Fibroblast of upper back skin (primary cell): ENCODE measurements at regions not wholly inside any gene's neighbourhood (a gene's known extent, or its start where the extent isn't known, plus 50 kb on each side); places are given as distances from the start of the nearest gene placed in this dataset.

Experiments
- DNase-seq: peaks from one replicate; pipeline ENCODE4 v3.0.0-alpha.2; 2013

DNA sequence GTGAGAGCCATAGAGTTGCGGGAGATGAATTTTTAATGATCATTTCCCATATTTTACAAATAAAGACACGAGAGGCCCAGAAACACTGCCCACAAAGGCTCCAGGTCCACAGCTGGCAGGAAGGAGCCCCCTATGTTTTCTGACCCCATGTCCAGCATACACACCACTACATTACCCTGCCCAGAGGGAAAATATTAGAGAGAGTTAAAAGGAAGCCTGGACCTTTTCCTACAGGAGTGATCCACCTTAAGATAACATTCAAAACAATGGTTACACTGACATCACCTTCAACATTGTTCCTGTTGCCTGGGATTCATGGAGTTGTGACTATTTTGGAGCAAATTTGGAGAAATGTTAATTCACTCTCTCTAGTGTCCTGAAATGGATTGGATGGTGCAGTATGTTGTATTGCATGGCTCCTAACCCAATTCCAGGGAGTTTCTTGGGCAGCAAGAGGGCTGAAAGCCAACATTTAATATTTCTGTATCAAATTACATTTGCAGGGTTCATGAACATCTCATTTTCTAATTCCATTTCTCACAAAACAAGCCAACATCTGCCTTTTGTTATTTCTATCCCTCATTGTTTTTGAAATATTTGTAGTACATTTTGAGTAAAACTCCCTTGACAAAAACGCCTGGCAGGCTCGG lies 172.5 kb downstream of the DLEU7 start:
- DNase-seq, result no peak

DNA sequence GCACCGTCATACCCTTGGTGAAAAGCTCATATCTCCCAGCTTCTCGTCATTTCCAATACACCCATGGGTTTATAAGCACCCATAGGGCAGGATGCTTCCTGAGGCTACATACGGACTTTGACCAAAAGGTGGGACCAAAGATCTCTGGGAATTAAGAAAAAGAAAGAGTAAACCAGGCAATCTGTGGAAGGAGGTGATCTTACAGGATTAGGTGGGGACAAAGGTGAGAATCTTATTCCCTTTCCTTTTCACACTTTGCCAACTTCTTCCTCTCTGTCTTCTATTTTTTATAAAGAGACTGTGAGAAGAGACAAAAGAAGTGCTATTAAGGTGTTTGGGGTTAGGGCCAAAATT lies 172.0 kb downstream of the DLEU7 start:
- no peak for DNase-seq

- no peak for DNase-seq
Measured at GRCh38 chr13:50672025-50672424, 171.5 kb downstream of the DLEU7 start.

DNA sequence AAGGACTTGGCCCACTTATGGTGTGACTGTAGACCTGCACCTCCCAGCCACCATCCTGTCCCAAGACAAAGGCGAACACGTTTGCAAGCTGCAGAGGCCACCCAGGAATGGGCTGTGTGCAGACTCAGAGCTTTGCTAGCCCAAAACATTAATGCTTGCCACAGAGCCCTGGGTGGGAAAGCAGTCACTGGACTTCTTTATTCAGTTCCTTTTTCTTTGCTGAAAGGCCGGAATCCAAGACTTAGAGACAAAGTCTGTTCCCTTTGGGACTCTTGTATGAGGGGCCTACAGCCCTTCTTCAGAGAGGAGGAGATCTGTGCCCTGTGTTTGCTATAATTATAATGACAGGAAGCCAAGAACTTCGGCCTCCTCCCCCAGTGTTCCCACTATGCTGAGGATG lies 167.8 kb downstream of the DLEU7 start:
- no peak for DNase-seq

DNA sequence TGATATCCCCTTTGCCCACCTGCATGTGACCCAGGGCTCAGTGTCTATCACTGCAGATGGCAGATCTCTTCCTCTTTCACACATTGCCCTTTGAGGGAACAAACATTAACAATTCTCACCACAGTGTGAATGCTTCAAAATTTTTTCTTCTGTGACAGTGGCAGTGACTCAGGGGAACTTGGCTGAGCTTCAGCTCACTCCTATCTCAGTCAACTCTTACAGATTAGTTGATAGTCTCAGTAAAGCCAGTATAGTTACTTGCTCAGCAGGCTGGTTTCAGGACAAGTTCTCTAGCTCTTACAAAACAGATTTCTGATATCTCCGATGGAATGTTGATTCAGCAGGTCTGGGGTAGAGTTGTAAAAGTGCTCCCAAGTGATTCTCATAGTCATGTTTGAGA lies 166.9 kb downstream of the DLEU7 start:
- DNase-seq, result peak; percentile 82

GRCh38 chr13:50677258-50677657 lies 166.2 kb downstream of the DLEU7 start:
- DNase-seq, result no peak

- peak; percentile 75 for DNase-seq
Measured at GRCh38 chr13:50677687-50678463, 165.6 kb downstream of the DLEU7 start.

- DNase-seq, result peak; percentile 98
Measured at GRCh38 chr13:50678464-50679162, 164.9 kb downstream of the DLEU7 start.

GRCh38 chr13:50679321-50679720 lies 164.2 kb downstream of the DLEU7 start:
- DNase-seq, result peak; percentile 90

GRCh38 chr13:50682002-50682401 lies 161.5 kb downstream of the DLEU7 start:
- no peak for DNase-seq

- DNase-seq, result no peak
Measured at GRCh38 chr13:50682966-50683365, 160.5 kb downstream of the DLEU7 start.

- DNase-seq, result no peak
Measured at GRCh38 chr13:50684366-50684765, 159.1 kb downstream of the DLEU7 start.

DNA sequence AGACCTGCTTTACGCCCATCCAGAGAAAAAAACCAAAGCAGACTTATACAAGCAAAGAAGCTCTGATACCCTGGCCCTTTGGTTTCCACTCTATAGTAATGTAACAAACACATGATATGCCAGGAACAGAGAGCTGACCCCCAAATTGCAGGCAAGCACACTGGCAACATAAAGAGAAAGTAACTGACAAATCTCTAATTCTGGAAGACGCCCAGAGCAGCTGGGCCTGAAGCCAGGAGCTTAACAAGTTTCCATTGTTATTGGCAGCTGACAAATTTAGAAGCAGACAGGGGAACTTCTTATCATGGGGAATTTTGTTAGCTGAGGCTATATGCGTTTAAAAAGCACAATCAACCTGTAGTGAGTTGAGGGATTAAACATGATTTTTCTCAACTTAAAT lies 158.0 kb downstream of the DLEU7 start:
- peak; percentile 83 for DNase-seq

DNA sequence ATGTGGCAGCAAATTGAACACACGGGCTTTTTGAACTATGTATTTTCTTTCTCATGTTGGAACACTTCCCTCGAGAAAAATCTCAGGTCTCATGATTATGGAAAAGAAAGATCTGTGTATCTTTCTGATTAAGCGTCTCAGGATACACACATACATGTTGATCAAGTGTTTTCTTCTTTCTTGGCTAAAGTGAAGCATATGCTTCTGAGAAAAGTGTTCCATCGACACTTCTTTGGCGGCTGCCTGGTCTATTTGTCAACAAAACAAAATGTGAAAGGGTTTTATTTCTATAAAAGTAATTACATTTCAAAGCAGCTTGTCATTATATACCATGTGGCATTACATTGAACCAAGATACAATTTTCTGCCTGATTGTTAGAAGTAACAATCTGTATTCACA lies 157.5 kb downstream of the DLEU7 start:
- no peak for DNase-seq

DNA sequence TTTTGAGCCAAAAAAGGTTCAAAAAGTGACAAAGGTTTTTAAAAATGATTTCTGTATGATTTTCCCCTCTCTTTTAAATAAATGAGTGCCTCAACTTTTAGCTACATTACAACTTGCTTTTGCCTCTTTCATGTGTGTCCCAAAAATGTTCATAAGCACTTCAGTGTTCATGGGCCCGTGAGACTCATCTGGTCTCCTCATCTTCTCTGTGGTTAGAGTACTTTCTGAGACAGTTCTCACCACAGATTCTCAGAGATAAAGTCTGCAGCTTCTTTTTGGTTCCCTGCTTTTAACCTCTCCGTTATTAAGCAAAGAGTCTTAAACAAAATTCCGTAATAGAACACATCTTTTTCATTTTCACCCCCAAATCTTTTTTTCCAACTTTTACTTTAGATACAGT lies 156.9 kb downstream of the DLEU7 start:
- no peak for DNase-seq

GRCh38 chr13:50687545-50687944 lies 155.9 kb downstream of the DLEU7 start:
- no peak for DNase-seq

DNA sequence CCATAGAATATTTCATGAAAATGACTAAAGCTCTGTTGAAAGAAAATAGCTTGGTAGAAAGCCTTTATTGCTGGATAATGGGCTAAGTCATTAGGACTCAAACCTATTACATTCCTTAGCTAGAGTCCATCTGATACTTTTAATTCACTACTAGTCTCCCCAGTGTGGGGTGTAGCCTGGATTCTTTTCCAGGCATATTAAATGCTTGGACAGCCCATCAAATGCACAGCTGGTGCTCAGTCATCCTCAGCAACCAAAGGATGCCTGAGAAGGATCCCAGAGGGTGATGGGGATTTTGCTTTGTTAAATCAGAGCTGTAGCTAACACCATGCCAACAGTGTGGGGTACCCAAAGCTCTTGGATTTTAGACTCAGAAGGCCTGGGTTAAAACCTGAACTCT lies 153.5 kb downstream of the DLEU7 start:
- DNase-seq, result peak; percentile 59

DNA sequence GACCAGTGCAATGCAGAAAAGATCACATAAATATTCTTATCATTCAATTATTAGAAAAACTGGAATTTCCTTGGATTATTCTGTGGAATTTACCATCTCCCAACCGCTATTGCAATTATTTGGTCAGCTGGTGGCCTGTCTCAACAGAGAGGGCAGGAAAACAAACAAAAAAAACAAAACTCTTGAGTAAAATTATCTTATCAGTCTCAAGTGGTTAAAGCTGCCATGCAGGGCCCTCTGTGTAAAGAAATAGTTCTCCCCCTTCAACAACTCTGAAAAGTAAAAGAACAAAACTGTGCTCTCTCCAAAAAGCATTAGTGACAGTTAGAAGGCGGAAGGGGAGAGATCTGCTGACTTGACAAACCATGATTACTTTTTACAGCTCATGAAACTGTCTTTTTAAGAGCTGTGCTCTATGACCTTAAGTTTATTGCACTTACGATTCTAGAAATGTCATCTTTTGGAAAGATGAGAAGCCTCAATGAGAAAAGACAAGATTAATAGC lies 152.3 kb downstream of the DLEU7 start:
- DNase-seq, result no peak

- no peak for DNase-seq
Measured at GRCh38 chr13:50691681-50692263, 151.7 kb downstream of the DLEU7 start.

- DNase-seq, result no peak
Measured at GRCh38 chr13:50692396-50692915, 151.0 kb downstream of the DLEU7 start.

DNA sequence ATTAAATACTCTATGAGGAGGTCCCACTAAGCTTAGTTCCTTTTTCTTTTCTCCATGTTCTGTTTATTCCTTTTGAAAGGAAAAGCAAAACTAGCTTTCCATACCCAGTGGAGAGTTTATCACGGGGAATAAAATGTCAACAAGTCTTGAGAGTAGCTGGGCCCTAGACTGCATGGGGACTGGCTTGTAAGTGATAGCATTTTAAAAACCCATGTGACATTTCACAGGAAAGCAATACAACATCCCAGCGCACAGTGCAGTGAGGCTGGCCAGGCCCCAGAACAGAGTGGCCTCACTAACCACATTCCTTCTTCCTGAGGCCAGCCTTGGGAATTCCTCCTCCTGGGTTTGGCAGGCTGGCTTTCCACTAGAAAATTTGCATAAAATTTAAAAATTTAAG lies 149.8 kb downstream of the DLEU7 start:
- peak; percentile 72 for DNase-seq

- no peak for DNase-seq
Measured at GRCh38 chr13:50697746-50698539, 145.5 kb downstream of the DLEU7 start.
